ENCODE measurements at regions not wholly inside any gene's neighbourhood (a gene's known extent, or its start where the extent isn't known, plus 50 kb on each side); places are given as distances from the start of the nearest gene placed in this dataset.
"Not testable (repeated sequence)": the region's sequence is repeated elsewhere in the genome, so short reads cannot be mapped to it uniquely, and the experiment has no call there.

DNA sequence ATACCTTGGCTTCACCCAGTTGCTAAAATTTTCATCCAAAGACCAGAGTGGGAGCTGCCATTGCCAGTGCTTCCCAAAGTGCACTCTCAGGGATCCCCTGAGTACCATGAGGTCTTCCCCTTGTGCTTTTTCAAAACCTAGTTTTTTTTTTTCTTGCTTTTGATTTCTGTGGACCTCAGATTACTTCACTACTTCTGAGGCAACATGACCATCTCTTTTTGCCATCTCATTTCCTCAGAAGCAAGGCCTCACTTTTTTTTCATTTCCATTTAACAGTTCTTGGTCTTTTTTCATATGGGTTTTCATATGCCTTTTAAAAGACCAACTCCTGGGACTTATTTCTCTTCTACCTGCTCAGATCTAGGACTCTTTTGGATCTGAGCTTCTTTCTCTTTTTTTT, 64.1 kb upstream of the MMS22L start:
- no peak for DNase-seq (ENCODE audit: low read depth in 1 of 2, low spot score in 1 of 2)

DNA sequence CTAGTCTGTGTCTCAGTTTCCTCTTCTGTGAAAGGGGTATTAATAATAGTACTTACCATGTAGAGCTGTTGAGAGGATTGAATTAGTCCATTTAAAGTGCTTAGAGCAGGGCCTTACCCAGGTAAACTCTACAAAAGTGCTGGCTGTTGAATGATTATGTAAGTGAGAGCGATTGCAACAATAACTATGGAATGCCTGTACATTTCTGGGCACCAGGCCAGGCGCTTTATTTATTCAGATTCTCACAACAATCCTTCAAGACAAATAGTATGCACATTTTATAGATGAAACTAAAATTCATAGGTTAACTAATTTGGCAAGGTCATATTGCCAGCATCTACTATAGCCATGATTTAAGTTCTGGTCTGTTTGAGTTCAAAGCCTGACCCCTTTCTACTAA, 78.3 kb upstream of the MMS22L start:
- no peak for DNase-seq (ENCODE audit: low read depth in 1 of 2, low spot score in 1 of 2)

DNA sequence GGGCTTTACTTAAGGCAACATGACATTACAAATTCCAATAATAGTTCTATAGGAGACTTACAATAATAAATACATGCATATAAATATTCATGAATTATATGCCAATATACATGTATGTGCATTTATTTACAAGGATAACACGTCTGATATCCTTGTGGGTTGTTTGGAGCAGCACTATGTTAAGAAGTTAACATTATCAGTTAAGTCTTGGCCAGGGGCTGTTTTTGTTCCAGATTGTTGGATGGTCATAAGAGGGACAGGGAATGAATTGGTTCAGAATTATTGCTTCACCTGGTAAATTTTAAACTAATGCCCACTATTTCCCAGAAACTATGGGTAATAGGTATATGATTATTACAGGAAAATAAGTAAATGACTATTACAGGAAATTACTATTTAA, 81.3 kb upstream of the MMS22L start:
- DNase-seq (ENCODE audit: low read depth in 1 of 2, low spot score in 1 of 2), result no peak

DNA sequence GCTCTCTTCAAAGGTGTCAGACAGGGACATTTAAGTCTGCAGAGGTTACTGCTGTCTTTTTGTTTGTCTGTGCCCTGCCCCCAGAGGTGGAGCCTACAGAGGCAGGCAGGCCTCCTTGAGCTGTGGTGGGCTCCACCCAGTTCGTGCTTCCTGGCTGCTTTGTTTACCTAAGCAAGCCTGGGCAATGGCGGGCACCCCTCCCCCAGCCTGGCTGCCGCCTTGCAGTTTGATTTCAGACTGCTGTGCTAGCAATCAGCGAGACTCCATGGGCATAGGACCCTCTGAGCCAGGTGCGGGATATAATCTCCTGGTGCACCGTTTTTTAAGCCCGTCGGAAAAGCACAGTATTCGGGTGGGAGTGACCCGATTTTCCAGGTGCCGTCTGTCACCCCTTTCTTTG, 99.1 kb upstream of the MMS22L start:
- not testable (repeated sequence) for DNase-seq (ENCODE audit: low read depth in 1 of 2, low spot score in 1 of 2)

DNA sequence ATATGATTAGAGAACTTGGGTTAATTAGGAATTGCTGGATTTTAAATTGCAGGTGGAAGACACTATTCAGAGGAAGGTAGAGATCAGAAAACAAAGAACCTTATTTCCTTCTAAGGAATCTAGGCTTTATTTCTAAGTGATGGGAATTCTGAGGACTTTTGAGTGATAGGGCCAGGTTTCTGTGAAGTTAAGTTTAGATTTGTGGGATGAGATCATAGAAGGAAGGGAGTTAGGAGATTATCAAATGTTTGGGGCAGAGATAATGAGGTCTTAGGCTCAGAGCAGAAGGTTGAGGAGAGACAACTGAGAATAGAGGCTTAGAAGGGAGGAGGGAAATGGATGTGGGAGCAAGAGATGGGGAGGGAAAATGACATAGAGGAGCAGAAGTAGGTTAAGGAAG, 109.7 kb upstream of the MMS22L start:
- DNase-seq (ENCODE audit: low read depth in 1 of 2, low spot score in 1 of 2), result no peak

DNA sequence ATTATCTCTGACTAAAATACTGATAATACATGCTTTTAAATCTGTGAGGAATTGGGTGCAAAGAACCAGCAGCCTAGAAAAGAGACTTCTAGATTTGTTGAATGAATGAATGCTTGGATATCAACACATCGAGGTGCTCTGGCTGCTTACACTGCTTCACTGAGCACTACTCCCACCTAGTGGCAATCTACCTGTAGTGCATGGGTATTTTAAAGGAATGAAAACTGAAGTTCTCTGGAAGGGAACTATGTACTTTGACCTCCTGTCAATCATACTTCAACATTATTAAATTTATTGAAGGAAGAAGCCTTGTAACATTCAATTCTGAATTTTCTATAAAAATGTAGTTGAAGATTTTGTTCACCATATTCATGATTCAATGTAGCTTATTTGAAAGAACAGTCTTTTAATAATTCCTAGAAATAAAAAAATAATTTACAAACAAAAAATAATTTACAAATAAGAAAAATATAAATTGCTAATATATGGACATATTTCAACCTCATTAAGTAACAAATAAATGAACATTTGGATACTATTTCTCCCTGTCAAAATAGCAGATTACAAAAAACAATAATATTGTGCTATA, 111.2 kb upstream of the MMS22L start:
- peak; percentile 1 to 4 for DNase-seq (ENCODE audit: low read depth in 1 of 2, low spot score in 1 of 2)

DNA sequence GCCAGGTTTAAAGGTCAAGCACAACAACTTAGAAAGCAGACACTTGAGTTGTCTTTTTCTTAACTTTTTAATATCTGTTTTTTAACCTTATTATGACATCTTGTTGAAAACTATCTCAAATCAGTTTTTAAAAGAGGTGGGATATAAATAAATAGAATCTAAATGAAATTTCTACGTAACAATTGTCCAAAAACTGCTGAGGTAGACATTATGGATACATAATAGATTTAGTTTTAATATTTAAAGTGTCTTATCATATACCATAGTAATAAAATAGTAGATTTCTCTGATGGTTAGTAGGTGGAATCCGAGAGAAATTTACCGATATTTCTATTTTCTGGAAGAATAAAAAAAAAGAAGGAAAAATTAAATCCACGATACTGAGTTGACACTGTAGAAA, 113.9 kb upstream of the MMS22L start:
- DNase-seq (ENCODE audit: low read depth in 1 of 2, low spot score in 1 of 2), result no peak

DNA sequence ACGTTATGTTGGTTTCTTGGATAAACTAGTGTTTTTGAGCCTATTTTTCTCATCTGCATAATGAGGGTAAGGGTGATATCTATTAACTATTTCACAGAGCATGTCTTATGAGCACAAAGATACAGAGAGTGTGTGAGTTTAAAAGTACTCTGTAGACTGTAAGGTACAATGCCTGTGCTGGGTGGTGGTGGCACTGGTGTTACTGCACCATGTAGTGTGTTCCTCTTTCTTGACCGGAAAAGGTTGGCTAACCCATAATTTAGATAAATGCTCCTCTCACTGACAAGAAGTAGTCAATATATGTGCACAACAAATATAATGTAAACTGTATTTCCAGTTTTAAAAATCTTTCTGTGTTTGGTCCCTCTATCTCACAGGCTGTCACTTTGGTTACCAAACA, 116.2 kb upstream of the MMS22L start:
- DNase-seq (ENCODE audit: low read depth in 1 of 2, low spot score in 1 of 2), result no peak

DNA sequence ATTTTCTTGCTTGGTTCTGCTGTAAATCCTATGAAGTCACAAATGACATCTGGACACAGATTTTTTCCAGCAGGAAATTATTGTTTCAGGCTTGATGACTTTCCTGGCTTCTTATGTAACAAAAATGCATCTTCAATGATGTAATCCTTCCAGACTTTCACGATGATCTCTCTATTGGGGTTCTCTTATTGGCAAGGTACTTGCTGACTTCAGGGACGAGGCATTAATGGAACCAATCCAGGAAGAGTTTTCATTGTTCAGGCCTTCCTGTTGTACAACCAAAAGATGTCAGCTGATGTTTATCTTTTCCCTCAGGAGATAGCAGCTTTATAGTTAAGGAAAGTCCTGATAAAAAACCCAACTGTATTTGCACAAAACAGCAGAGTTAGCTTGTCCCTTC, 118.5 kb upstream of the MMS22L start:
- no peak for DNase-seq (ENCODE audit: low read depth in 1 of 2, low spot score in 1 of 2)

DNA sequence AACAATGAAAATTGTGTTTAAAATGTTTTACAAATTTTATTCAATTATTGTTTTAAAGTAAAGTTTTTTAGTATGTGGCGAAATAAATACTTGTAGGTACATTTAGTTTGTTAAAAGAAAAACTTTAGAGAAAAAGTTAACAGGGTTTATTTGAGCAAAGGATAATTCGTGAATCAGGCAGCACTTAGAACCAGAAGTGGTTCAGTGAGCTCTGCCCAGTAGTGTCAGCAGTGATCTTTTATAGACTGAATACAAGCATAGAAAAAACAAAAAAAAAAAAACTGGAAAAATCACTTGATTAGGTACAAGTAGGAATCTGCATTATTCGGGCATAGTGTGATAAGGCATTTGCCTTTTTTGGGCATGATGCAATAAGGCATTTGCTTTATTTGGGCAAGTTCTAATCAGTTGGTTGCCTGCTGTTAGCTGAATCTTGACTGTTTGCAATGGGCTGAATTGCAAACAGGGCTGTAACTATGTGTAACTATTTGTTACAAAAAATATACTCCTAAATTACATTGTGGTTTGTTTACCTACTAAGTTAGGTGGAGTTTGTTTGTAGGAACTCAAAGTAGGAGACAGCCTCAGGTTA, 122.9 kb upstream of the MMS22L start:
- no peak for DNase-seq (ENCODE audit: low read depth in 1 of 2, low spot score in 1 of 2)

DNA sequence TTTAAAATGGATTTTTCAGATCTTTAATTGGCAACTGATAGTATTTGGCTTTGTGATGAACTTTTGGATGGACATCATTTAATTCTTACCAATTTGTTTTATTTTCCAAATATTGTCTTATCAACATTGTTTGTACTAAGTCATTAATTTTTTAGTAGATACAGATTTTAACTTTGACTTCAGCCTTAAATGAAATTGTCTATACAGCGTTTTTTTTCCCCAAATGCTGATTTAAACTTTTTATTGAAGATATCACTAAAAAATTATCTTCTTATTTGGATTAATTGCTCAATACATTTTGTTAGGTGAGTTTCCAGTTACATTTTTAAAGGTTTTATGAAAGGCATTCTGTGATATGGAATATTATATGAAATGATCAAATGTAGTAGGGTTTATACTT, 123.6 kb upstream of the MMS22L start:
- DNase-seq (ENCODE audit: low read depth in 1 of 2, low spot score in 1 of 2), result no peak

DNA sequence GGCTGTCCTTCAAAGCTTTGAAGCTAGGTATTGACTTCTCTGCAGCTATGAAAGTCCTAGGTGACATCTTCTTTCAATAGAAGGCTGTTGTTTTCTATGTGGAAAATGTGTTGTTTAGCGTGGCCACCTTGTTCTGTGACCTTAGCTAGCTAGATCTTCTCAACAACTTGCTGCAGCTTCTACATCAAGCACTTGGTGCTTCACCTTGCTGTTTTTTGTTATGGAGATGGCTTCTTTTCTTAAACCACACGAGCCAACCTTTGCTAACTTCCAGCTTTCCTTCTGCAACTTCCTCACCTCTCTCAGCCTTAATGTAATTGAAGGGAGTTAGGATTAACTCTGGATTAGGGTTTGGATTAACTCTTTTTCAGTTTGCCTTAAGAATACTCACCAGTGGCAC, 128.6 kb upstream of the MMS22L start:
- DNase-seq (ENCODE audit: low read depth in 1 of 2, low spot score in 1 of 2), result no peak

DNA sequence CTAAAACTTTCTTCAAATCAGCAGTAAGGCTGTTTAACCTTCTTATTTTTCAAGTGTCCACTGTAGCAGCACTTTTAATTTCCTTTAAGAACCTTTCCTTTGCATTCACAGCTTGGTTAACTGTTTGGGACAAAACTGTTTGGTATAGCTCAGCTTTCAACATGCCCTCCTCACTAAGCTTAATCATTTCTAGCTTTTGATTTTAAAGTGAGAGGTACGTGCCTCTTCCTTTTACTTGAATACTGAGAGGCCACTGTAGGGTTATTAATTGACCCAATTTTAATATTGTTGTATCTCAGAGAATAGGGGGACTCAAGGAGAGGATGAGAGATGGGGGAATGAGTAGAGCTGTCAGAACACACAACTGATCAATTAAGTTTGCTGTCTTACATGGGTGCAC, 129.5 kb upstream of the MMS22L start:
- DNase-seq (ENCODE audit: low read depth in 1 of 2, low spot score in 1 of 2), result no peak

DNA sequence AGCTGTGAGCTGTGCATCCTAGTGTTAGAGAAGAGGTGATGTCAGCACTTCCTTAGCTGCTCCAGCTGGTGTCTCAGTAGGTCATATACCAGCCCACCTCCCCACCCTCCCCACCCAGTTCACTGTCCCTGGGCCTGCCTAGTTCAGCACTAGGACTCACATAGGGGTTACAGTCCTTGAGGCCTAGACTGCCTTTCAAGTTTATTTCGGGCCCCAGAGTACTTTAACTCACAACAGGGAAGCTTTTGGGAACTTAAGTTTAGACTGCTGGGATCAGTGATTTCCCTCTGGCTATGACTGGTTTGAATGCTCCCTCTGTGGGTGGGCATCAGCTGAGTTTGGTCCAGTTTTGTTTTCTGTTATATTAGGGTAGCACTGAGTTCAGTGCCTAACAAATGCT, 139.2 kb upstream of the MMS22L start:
- no peak for DNase-seq (ENCODE audit: low read depth in 1 of 2, low spot score in 1 of 2)

DNA sequence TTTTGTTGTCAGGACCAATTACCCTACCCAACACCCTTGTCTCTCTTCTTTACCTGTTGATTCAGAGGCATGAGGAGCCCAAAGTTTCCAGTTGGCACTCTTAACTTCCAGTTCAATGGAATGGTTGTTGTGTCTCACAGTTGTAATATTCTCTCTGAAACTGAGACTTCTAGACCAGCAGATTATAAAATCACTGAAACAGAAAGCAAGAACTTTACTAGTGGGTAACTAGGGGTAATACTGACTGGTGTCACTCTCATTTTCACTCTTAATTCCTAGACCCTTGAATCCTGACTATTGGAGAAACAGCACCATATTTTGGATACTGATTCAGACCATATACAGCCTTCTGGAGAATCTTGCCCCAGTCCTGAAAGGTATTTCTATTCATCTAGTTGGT, 140.2 kb upstream of the MMS22L start:
- no peak for DNase-seq (ENCODE audit: low read depth in 1 of 2, low spot score in 1 of 2)

DNA sequence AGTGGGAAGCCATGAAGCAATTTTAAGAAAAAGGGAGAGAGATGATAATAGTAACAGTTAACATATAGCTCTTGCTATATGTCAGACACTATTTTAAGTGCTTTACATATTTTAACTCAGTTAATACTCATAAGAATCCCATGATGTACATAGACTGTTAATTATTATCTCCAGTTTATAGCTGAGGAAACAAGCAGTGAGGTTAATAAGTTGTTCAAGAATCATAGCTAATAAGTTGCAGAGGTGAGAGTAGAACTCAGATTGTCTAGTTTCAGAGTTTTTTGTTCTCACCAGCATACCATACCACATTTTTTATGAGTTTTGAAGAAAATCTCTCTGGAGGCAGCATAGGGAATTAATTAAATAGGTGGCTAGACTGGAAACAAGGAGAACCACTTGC, 144.6 kb upstream of the MMS22L start:
- no peak for DNase-seq (ENCODE audit: low read depth in 1 of 2, low spot score in 1 of 2)

DNA sequence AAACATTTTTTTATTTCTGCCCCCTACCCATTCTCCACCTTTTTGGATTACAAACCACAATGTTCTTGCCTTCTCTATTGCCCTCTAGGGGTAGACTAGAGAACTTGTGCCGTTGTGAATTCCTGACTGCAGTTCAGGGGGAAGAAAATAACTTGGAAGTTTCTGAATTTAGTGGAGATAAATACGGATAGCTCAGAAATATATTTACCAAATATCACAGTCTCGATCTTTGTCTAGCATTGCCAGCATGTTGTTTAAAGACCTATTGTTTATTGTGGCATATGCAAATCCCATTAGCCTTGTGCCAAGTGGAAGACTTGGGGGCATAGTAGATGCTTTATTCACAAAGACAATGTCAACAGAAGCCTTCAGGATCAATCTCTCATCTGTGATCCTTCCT, 154.1 kb upstream of the MMS22L start:
- DNase-seq (ENCODE audit: low read depth in 1 of 2, low spot score in 1 of 2), result no peak

DNA sequence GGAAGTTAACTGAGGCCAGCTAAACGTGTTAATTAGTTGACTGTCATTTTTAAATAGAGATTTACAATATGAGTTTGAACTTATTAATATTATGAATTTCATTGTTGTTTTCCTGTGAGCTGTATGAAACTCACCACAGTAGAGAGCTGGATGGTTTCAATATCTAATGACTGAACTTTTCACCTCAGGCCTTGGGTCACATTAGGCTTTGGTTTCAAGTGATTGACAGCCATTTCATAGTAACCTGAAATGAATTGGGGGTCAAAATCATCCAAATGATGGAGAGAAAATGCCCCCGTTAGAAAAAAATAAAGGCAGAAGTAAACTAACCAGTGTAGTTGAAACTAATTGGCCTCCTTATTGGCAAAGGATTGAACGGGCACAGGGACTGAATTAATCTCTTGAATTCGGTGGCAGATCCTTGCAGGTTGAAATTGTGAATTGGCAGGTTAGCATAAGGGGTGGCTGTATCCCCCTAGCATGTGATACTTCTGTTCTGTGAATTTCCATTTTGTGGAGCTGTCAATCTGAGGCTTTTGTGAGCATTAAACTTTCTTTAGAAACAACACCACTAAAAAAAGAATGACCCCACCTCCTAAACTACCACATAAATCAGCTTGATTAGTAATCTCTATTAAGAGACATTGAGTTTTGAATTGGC, 155.1 kb upstream of the MMS22L start:
- no peak for DNase-seq (ENCODE audit: low read depth in 1 of 2, low spot score in 1 of 2)

DNA sequence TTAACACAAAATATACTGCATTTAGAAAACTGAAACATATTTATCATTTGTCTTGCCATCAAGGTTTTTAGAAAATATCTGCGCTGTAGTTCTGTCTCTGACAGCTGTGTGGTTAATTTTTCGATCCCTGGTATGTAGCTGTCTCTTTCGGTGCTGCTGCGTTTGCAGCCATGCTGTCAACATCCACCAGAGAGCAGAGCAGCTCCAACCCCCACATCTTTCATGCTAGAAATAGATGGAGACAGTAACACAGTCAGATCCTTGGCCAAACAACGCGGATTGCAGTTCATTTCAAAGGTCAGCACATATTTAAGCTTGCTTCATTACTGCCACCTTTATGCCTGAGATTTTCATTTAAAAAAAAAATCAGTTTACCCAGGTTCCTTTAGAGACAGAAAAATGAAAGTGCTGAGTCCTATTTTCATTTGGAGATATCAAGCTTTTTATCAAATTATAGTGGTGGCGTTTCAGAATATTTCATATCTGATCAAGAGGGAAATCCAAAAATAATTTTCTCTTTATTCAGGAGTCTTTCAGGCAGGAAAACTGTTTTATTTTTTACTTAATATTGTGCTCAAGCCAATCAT, 157.7 kb upstream of the MMS22L start:
- DNase-seq (ENCODE audit: low read depth in 1 of 2, low spot score in 1 of 2), result no peak

DNA sequence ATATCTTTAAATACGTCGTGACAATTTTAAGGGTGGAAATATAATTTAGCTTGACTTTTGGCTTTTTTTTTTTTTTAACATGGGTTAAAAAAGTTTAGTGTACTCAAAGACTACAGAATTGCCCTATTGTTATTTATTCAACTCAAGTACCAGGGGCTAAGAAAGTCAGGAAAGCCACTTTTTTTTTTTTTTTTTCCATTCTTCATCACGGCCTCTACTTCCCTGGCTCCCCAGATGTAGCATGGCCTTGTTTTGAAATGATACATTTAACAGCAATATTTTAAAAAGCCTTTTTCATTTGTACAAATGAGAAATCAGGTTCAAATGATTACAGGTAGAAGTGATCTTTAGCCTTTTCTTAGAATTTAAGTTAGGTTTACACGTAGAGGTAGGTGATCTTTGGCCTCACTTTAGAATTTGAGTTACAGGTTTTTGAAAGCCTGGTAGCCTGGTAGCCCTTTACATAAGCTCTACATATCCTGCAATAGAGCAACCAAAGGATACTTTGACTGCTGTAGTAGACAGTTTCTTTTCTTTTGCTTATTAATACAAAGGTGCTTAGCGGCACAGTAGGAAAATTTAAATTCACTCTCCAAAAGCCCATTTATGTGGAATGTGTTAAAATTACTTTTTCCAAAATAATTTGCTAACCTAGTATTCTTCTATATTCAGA, 160.5 kb upstream of the MMS22L start:
- DNase-seq (ENCODE audit: low read depth in 1 of 2, low spot score in 1 of 2), result no peak

DNA sequence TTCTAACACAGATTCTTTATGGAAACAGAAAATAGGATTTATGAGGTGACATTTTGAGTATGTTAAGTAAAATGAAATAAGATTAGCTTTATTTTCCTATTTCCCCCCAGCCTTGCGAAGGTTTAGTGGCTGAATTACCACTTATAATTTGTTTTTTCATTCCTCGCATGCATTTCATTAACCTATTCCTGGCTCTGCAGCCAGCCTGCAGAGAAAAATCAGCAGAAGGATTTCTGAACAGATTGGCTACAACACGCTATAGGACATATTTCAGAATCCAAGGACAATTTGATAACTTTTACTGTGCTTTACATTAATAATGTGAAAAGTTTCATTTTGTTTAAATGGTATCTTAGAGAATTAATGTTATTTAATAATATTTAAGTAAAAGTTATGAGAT, 162.4 kb upstream of the MMS22L start:
- no peak for DNase-seq (ENCODE audit: low read depth in 1 of 2, low spot score in 1 of 2)

DNA sequence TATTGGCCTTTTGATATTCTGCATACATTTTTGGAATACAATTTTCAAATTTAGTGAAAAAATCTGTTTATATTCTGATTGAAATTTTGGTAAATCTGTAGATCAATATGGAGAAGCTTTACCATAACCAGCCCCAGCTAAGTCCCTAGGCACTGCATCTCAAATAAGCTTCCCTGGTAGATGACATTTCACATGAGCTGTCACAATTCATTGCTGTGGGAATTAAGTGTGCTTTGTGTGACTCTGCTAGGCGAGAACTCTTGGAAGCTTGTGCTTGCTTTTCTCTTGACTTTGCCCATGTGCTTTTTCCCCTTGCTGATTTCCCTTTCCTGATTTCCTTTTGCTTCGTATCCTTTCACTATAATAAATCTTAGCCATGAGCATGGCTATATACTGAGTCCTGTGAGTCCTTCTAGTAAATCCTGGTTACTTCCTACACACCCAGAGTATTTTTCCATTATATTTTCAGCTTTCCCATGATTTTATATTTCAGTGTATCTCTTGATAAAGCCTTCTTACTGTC, 166.5 kb upstream of the MMS22L start:
- DNase-seq (ENCODE audit: low read depth in 1 of 2, low spot score in 1 of 2), result no peak
